ENCODE measurements at regions not wholly inside any gene's neighbourhood (a gene's known extent, or its start where the extent isn't known, plus 50 kb on each side); places are given as distances from the start of the nearest gene placed in this dataset.

DNA sequence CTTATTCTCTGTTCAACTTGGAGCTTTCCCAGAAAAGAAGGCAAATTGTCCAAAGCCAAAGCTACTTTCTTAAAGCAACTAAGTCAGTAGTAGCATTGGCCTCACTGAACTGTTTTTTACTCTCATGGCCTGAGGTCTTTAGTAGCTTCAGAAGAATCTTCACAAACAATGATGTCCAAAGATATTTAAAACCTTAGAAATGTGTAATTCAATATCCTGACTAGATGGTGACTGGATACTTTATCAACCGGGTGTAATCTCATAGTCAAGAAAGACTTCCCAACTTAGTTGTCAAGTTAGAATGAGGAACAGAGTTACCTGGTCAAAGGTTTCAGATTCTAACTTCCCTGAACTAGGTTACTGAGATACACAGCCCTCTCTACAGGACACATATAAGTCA lies 226.3 kb upstream of the ARHGEF26 start:
- no peaks in the 10 kb centered on the region for H3K9me3 ChIP-seq (ENCODE audit: control insufficient read depth, low read depth, low read length)
- no peak overlapping the region for H2AFZ ChIP-seq (ENCODE audit: control insufficient read depth, low read length)
- H3K4me3 ChIP-seq (ENCODE audit: control insufficient read depth in 2 of 3, extremely low read depth in 1 of 3, insufficient read depth in 2 of 3, low read depth in 1 of 3, low read length in 3 of 3): no peak overlapping the region
- no peaks in the 10 kb centered on the region for H3K79me2 ChIP-seq (ENCODE audit: control insufficient read depth, insufficient read depth, low read length)
- TF ChIP-seq, protein P1, sequence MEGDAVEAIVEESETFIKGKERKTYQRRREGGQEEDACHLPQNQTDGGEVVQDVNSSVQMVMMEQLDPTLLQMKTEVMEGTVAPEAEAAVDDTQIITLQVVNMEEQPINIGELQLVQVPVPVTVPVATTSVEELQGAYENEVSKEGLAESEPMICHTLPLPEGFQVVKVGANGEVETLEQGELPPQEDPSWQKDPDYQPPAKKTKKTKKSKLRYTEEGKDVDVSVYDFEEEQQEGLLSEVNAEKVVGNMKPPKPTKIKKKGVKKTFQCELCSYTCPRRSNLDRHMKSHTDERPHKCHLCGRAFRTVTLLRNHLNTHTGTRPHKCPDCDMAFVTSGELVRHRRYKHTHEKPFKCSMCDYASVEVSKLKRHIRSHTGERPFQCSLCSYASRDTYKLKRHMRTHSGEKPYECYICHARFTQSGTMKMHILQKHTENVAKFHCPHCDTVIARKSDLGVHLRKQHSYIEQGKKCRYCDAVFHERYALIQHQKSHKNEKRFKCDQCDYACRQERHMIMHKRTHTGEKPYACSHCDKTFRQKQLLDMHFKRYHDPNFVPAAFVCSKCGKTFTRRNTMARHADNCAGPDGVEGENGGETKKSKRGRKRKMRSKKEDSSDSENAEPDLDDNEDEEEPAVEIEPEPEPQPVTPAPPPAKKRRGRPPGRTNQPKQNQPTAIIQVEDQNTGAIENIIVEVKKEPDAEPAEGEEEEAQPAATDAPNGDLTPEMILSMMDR (optimal IDR thresholded peaks at IDR 0.05 in 1 of 3, IDR thresholded peaks at IDR 0.05 in 1 of 3, conservative IDR thresholded peaks at IDR 0.05 in 1 of 3; ENCODE audit: extremely low read depth in 1 of 3, insufficient read depth in 2 of 3, low read length in 3 of 3): no peak
- TF ChIP-seq EZH2 (IDR thresholded peaks at IDR 0.05; ENCODE audit: low read length): no peak
- no peak overlapping the region for H3K27ac ChIP-seq (ENCODE audit: control insufficient read depth, insufficient read depth, low read length)
- no peaks in the 10 kb centered on the region for H3K4me1 ChIP-seq (ENCODE audit: control insufficient read depth, extremely low read depth, insufficient read depth, low read length)
- dilution Hi-C loops (cut with MboI; ENCODE audit: extremely low pct_ligation_motif_present, low sequenced_read_pairs): no loop called here
- no peak overlapping the region for H3K4me2 ChIP-seq (ENCODE audit: control insufficient read depth, extremely low read depth, insufficient read depth, low read depth, low read length)
- no peaks in the 10 kb centered on the region for H3K36me3 ChIP-seq (ENCODE audit: control insufficient read depth in 2 of 2, extremely low read depth in 1 of 2, insufficient read depth in 2 of 2, low read length in 2 of 2)
- DNase-seq (ENCODE audit: low read depth, low spot score): no peak
- H4K20me1 ChIP-seq (ENCODE audit: control insufficient read depth, extremely low read depth, insufficient read depth, low read length): no peaks in the 10 kb centered on the region
- H3K9me1 ChIP-seq (ENCODE audit: control insufficient read depth, extremely low read depth, insufficient read depth, low read length): no peaks in the 10 kb centered on the region
- no peak for FAIRE-seq
- H3K27me3 ChIP-seq (ENCODE audit: control insufficient read depth, extremely low read depth, insufficient read depth, low read length): no peaks in the 10 kb centered on the region
- H3K9ac ChIP-seq (ENCODE audit: control insufficient read depth, extremely low read depth, insufficient read depth, low read length): no peak overlapping the region

- TF ChIP-seq, protein P1 (optimal IDR thresholded peaks at IDR 0.05 in 1 of 3, IDR thresholded peaks at IDR 0.05 in 1 of 3, conservative IDR thresholded peaks at IDR 0.05 in 1 of 3; ENCODE audit: extremely low read depth in 1 of 3, insufficient read depth in 2 of 3, low read length in 3 of 3): no peak
- no peak for TF ChIP-seq EZH2 (IDR thresholded peaks at IDR 0.05; ENCODE audit: low read length)
- DNase-seq (ENCODE audit: low read depth, low spot score) (no peak), FAIRE-seq (no peak)
- no peak overlapping the region for H3K4me2 ChIP-seq (ENCODE audit: control insufficient read depth, extremely low read depth, insufficient read depth, low read depth, low read length)
- H3K4me1 ChIP-seq (ENCODE audit: control insufficient read depth, extremely low read depth, insufficient read depth, low read length): no peaks in the 10 kb centered on the region
- H3K79me2 ChIP-seq (ENCODE audit: control insufficient read depth, insufficient read depth, low read length): no peaks in the 10 kb centered on the region
- no peak overlapping the region for H3K9ac ChIP-seq (ENCODE audit: control insufficient read depth, extremely low read depth, insufficient read depth, low read length)
- no peaks in the 10 kb centered on the region for H3K27me3 ChIP-seq (ENCODE audit: control insufficient read depth, extremely low read depth, insufficient read depth, low read length)
- H3K9me1 ChIP-seq (ENCODE audit: control insufficient read depth, extremely low read depth, insufficient read depth, low read length): no peaks in the 10 kb centered on the region
- H3K9me3 ChIP-seq (ENCODE audit: control insufficient read depth, low read depth, low read length): no peaks in the 10 kb centered on the region
- no peak overlapping the region for H3K4me3 ChIP-seq (ENCODE audit: control insufficient read depth in 2 of 3, extremely low read depth in 1 of 3, insufficient read depth in 2 of 3, low read depth in 1 of 3, low read length in 3 of 3)
- no peak overlapping the region for H2AFZ ChIP-seq (ENCODE audit: control insufficient read depth, low read length)
- H4K20me1 ChIP-seq (ENCODE audit: control insufficient read depth, extremely low read depth, insufficient read depth, low read length): no peaks in the 10 kb centered on the region
- no peaks in the 10 kb centered on the region for H3K36me3 ChIP-seq (ENCODE audit: control insufficient read depth in 2 of 2, extremely low read depth in 1 of 2, insufficient read depth in 2 of 2, low read length in 2 of 2)
- dilution Hi-C loops (cut with MboI; ENCODE audit: extremely low pct_ligation_motif_present, low sequenced_read_pairs): no loop called here
- no peak overlapping the region for H3K27ac ChIP-seq (ENCODE audit: control insufficient read depth, insufficient read depth, low read length)
Observed at GRCh38 chr3:153896197-153896596, 225.0 kb upstream of the ARHGEF26 start.
